SK-MEL-5 (cell line): ENCODE measurements at regions not wholly inside any gene's neighbourhood (a gene's known extent, or its start where the extent isn't known, plus 50 kb on each side); places are given as distances from the start of the nearest gene placed in this dataset.
"Not testable (repeated sequence)": the region's sequence is repeated elsewhere in the genome, so short reads cannot be mapped to it uniquely, and the experiment has no call there.

Source experiments
- DNase-seq: peaks from one replicate; pipeline ENCODE4 v3.0.0-alpha.2; 2016; ENCODE audit warnings: low read depth, low spot score
- in situ Hi-C: cut with HindIII; loops from 2 replicates; pipeline ENCODE4 v1.10.0; 2016; ENCODE audit warnings: low sequenced_read_pairs, high pct_unique_total_duplicates, low pct_unique_long_range_greater_than_20kb

DNA sequence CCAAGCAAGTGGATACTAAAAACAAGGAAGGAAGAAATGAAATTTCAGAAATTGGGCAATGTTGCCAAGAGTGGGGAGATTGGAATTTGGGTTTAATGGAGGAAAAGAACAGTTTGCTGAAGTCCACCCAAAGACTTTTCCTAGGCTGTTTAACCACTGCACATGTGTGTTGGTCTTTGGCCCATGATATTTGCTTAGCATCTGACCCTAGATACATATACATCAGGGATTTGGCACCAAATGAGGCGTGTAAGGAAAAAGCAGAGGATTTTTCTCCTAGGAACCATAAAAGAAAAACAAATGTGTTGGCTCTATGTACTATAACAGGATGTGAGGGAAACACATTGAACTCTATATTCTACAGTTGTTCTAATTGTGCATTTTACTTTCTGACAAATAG lies 80.7 kb upstream of the CD28 start:
- no peak for DNase-seq
- in situ Hi-C loops, result no loop called here

DNA sequence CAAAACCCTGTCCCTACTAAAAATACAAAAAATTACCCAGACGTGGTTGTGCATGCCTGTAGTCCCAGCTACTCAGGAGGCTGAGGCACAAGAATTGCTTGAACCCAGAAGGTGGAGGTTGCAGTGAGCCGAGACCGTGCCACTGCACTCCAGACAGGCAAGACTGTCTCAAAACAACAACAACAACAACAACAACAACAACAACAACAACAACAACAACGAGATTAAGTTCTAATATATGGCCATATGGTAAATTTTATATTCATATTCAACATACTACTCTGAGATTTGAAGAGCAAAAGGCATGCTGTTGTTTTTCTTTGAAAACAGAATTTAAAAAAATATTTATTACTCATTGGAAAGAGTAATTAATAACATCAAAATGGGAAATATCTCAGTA lies 80.2 kb upstream of the CD28 start:
- in situ Hi-C loops, DNase-seq: not testable (repeated sequence)

DNA sequence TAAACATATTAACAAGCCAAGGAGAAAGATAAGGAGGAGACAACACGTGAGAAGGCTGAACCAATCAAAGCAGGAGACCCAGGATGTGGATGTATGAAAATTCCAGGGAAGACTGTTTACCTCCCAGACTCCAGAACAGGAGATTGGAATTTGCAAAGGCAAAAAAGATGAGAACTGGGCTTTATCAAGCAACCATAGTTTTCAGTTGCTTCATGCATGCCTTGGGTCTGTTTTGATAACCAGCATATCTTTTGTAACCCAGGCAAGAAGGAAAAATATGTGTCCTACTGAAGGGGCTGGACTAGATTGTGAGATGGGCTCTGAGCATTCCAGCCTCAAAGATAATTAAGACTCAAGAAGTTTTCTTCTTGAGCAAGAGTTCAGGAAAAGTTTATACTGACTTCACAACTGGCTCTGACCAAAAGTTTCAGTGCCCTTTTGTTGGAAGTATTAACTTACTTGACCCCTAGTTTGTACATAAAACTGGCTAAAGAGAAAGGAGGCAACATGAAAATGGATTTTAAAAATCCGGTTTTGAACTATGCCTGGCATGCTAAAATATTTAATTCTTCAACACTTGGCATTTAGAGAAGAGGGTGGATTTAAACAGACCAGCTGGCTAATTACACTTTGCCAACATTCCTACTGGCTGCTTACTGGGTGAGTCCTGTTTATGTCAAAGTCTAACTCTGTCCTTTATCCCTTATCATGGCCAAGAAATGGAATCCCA lies 79.3 kb upstream of the CD28 start:
- in situ Hi-C loops, result no loop called here
- DNase-seq, result no peak

DNA sequence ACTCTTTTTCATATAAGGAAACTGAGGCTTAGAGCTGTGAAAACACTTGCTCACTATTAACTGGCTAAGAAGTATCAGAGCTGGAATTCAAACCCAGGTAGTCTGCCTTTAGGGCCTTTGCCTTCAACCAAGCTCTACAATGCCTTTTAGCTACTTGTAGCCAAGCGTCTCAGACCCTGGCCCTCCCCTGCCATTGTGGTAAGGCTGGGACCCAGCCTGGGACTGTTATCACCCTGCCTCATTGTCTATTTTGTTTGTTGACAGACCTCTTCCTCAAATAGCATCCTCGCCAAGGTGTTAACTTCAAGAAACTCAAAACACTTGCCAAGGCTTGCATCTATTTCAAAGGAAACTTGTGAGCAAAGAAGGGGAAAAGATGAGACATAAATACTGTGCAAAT lies 76.7 kb upstream of the CD28 start:
- in situ Hi-C loops, result no loop called here
- no peak for DNase-seq

DNA sequence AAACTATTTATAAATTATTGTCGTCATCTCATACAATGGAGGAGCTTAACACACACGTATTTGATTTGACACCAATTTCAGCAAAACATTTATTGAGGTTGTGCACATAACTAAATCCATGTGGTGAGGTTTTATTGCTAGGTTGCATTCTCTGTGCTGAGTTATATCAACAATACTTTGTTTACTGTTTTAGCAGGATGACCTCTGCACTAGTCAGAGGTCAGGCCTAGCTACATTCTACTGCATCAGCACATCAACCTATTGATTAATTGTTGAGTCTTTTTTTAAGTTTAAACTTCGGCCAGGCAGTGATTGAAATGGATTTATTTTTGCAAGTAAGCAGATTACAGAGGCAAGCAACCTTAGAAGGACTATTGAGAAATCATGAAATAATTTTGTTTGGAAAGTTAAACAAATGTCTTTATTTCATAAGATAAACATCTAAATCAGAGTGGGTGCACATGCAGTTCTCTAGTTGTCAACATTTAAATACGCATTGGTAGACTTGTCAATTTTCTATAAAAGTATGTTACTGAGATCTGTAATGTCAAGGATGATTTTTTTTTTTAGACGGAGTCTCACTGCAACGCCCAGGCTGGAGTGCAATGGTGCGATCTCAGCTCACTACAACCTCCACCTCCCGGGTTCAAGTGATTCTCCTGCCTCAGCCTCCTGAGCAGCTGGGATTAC lies 75.2 kb upstream of the CD28 start:
- no peak for DNase-seq
- in situ Hi-C loops, result no loop called here

DNA sequence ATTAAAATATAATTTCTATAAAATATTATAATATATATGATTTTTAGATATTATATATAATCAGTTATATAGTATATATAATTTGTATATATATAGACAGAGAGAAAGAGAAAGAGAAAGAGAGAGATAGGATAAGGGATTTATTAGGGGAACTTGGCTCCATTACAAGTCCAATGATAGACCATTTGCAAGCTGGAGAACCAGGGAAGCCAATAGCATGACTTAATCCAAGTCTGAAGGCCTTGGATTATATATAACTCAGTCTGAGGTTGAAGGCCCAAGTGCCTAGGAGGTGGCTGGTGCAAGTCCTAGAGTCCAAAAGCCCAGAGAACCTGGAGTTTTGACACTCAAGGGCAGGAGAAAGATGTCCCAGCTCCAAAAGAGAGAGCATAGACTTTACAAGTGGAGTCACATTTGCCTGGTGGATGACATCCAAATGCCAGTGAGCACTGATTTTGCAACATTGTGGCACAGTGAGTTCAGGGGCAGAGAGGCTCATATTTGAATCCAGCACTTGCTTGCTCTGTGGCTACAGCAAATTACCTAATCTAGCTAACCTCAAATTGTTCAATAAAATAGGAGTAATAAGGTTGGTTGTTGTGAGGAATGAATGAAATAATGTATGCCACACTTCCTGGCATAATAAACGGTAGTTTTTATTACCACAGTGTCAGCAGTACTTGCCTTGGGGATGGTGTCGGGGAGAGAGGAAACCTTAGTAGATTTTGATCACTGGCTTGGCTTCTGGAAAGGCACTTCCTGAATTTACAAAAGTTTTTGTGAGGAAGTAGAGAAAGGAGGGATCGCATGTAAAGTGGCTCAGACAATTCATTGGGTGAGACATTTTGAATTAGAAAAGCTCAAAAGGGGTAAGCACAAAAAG lies 69.6 kb upstream of the CD28 start:
- DNase-seq, result peak; percentile 12
- in situ Hi-C loops, result no loop called here

DNA sequence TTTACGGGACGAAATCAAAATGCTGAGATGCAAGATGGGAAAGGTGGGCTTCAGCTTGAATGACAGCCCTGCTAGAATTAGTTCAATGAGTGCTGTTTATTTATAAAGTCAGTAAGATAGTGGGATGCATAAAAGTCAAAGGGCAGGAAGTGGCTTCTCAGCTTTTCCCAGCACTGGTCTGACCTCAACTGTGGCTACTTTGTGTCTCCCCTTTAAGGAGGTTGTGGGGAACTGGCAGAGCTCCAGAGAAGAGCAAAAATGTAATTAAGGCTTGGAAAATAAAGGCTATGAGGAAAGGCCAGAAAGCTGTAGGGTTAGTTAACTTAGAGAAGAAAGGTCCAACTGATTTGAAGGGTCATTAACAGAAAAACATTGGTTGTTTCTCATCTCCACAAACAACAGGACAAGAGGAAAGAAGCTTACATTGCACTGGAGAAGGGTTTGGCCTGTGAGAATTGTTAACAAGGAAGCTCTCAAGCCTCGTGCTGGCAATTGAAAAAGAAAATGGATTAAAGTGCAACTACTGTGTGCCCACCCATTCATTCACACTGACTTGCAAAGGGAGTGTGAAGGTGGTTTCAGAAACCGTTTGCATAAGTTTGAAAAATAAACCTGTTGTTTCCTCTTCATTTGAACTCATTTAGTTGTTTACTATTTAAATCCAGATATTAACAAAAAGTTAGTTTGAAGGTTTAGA lies 68.8 kb upstream of the CD28 start:
- DNase-seq, result peak; percentile 31

DNA sequence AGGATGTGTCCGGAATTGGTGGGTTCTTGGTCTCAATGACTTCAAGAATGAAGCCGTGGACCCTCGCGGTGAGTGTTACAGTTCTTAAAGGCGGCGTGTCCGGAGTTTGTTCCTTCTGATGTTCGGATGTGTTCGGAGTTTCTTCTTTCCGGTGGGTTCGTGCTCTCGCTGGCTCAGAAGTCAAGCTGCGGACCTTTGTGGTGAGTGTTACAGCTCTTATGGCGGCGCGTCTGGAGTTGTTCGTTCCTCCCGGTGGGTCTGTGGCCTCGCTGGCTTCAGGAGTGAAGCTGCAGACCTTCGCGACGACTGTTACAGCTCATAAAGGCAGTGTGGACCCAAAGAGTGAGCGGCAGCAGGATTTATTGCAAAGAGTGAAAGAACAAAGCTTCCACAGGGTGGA lies 64.6 kb upstream of the CD28 start:
- DNase-seq, in situ Hi-C loops: not testable (repeated sequence)

More for the DNA sequence above, 68.8 kb upstream of the CD28 start:
- in situ Hi-C loops, result no loop called here

DNA sequence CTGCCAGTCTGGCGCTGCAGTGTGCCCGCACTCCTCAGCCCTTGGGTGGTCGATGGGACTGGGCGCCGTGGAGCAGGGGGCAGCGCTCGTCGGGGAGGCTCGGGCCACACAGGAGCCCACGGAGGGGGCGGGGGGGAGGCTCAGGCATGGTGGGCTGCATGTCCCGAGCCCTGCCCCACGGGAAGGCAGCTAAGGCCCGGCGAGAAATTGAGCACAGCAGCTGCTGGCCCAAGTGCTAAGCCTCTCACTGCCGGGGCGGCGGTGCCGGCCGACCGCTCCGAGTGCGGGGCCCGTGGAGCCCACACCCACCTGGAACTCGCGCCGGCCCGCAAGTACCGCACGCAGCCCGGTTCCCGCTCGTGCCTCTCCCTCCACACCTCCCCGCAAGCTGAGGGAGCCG lies 63.6 kb upstream of the CD28 start:
- DNase-seq, in situ Hi-C loops: not testable (repeated sequence)

DNA sequence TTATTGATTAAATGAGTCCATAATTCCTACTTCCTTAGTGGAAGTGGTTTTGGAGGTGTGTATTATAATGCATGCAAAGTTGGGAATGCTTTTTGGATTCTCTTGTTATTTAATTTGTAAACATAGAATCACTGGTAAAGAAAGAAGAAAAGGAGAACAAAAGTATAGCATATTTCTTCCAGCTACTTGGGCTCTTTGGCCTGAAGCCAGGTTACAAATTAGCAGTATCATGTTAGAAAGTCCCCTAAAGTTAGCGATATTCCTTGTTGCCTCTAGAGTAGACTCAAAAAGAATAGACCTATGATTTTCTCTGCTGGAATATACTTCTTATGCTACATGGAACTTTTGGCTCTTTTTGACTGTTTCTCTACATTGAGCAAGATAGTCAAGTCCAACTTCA lies 60.6 kb upstream of the CD28 start:
- in situ Hi-C loops, result no loop called here
- no peak for DNase-seq

DNA sequence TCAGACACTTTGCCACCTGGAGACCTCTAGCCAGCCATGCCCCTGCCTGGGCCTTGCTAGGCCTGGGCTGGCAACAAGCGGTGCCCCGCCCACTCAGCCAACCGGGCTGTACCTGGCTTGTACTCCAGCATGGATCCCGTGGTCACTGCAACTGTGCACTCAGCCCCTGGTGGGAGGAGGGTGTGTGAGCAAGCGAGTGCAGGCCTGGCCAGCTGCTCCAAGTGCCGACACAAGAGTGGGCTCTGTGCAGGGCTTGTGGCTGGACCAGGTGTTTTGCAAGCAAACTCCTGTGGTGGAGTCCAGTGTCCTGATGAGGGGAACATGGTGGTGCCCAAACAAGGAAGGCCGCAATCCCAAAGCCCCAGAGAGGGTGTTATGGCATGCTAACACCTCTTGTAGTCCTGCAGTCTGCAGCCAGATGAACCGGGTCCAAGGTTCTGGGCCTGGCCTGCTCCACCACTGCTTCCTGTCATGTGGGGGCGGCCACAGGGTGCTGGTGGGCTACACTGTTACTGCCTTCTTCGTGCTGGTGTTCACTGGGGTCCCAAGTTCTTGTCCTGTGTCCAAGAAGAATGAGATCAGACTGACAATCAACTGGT lies 60.1 kb upstream of the CD28 start:
- no peak for DNase-seq
- in situ Hi-C loops, result no loop called here

DNA sequence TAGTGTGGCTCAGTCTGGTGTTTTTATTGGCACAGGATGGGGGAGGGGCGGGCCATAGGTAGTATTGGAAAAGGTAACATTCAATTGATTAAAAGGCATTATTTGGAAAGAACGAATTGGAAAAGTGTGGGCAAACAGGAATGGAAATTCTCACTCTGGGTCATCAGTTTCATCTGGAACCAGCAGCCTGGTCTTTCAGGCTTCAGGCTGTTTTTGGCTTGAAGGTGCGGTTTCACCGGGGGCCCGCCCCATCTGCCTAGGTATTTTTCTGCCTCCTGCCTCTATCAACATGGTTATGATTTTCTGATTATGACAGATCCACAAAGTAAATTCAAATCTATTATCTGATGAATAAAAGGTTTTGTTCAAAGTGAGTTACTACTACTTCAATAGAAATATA lies 59.5 kb upstream of the CD28 start:
- in situ Hi-C loops, result no loop called here

DNA sequence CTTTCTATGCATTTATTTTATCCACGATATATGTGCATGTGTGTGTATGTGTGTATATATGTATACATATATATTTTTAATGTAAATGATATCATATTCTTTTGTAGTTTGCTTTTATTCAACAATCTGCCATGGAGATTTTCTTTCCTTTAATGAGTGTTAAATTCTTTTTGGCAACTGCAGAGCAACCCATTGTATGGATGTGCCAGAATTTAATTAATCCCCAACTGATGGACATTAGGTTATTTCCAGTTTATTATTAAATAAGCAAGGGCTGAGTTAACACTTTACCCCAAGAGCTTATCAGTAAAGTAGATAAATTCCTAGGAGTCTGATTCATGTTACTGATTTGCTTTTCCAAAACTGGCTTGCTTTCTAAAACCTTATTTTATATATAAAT lies 58.9 kb upstream of the CD28 start:
- in situ Hi-C loops, result no loop called here

More for the DNA sequence above, 59.5 kb upstream of the CD28 start:
- no peak for DNase-seq

DNA sequence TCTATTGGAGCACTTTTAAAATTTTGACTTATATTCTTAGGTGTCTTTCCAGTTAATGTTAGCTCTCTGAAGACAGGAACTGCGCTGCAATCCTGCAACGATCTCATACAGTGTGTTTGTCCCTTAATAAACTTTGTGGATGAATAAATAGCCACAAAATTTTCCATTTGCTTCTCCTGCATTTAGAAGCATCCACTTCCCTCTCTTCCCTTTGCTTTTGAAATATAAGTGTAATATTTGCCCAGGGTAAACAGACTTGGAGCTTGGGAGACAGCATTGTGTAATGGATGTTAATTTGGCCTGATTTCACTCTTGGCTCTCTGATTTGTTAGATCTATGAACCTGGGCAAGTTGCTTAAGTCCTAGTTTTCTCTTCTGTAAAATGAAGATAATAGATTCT lies 58.2 kb upstream of the CD28 start:
- in situ Hi-C loops, result no loop called here
- DNase-seq, result no peak

More for the DNA sequence above, 58.9 kb upstream of the CD28 start:
- no peak for DNase-seq

DNA sequence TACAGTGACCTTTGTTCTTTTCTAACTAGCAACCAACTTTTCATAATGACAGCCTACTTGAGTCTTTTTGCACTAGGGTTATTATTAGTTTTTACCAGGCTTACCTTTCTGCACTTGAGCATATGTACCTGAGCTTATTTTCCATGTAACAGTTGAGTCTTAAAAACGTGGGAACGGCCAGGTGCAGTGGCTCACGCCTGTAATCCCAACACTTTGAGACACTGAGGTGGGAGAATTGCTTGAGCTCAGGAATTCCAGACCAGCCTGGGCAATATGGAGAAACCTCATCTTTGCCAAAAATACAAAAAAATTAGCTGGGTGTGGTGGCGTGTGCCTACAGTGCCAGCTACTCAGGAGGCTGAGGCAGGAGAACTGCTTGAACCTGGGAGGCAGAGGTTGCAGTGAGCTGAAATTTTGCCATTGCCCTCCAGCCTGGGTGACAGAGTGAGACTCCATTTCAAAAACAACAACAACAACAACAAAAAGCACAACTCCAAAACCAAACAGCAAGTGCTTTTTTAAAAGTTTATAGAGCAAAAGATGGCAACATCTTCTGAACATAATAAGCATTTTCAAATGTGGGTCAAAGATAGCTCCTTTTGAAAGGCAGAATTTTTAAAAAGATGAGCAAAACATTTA lies 57.1 kb upstream of the CD28 start:
- in situ Hi-C loops, result no loop called here
- DNase-seq, result no peak

DNA sequence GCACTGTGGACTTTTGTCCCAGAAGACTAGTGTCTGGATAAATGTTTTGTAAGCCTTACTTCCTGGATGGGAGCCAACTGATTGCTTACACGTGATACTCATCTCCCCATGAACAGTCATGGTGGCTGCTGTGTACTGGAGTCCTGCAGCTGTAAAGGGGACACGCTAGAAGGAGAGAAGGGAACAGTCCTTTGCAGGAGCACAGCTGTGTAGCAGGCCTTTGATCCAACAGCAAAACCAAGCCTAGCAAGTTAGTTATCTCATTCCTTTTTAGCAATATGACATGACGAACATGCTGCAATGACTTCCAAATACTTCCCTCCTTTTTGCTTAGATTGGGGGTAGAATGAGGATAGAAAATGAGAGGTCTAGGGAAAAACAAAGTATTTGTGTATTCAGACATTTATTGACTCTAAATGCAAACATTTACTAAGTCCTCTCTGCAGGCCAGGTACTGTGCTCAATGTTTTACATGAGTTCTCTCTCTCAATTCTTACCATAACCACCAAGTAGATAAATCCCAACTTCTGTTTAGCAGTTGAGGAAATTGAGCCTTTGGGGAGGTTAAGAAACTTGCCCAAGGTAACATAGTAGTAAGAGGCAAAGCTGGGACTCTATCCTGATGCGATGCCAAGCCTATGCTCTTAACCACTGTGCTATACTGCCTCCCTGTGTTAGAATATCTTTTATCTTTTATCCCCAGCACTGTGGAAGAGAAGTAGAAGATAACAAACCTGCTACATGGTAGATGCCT lies 55.4 kb upstream of the CD28 start:
- DNase-seq, result peak; percentile 81
- in situ Hi-C loops, result no loop called here
